ENCODE measurements at regions not wholly inside any gene's neighbourhood (a gene's known extent, or its start where the extent isn't known, plus 50 kb on each side); places are given as distances from the start of the nearest gene placed in this dataset.

- TF ChIP-seq ZBTB7A (tag by site-specific recombination; IDR thresholded peaks at IDR 0.05; ENCODE audit: low read depth) (no peak), SCRT1 (tag by site-specific recombination; IDR thresholded peaks at IDR 0.05; ENCODE audit: borderline replicate concordance) (no peak), ZNF580 (tag by site-specific recombination; IDR thresholded peaks at IDR 0.05) (no peak), CTCF (tag by site-specific recombination; IDR thresholded peaks at IDR 0.05) (no peak), ZNF366 (tag by site-specific recombination; conservative IDR thresholded peaks at IDR 0.05) (no peak), YY2 (tag by site-specific recombination; IDR thresholded peaks at IDR 0.05) (no peak), MYNN (tag by site-specific recombination; IDR thresholded peaks at IDR 0.05; ENCODE audit: borderline replicate concordance) (no peak)
Observed at GRCh38 chr14:94691660-94692034, 78.3 kb downstream of the GSC start.

Measured in HEK293 (cell line).